OCI-LY1 (cell line): ENCODE measurements at regions not wholly inside any gene's neighbourhood (a gene's known extent, or its start where the extent isn't known, plus 50 kb on each side); places are given as distances from the start of the nearest gene placed in this dataset.

Experiments used
- CTCF ChIP-seq: fragments of 200-600 bp; sonication (generic), shearing (Covaris generic); IDR thresholded peaks from 2 replicates; pipeline ENCODE4 v1.5.1; 2017; ENCODE audit warnings: mild to moderate bottlenecking, antibody characterized with exemption, low read length, moderate library complexity, mixed read lengths
- EZH2 ChIP-seq: fragments of 200-600 bp; sonication (generic), shearing (Covaris generic); IDR thresholded peaks from 2 replicates; pipeline ENCODE4 v1.8.0; 2017; ENCODE audit warnings: borderline replicate concordance, mixed run types, mild to moderate bottlenecking, antibody characterized with exemption, low read length, moderate library complexity, mixed read lengths

- no peak for TF ChIP-seq CTCF
- no peak for TF ChIP-seq EZH2
Observed at GRCh38 chr13:56900549-56901279, 240.0 kb upstream of the PRR20A start.
